Mammary epithelial cell (primary cell): ENCODE measurements at regions not wholly inside any gene's neighbourhood (a gene's known extent, or its start where the extent isn't known, plus 50 kb on each side); places are given as distances from the start of the nearest gene placed in this dataset.

Experiments
- CTCF ChIP-seq, 2 donors: IDR thresholded peaks in 1 of 2; conservative IDR thresholded peaks in 1 of 2; 2 replicates each; pipeline ENCODE4 v1.5.1; 2011 to 2012; ENCODE audit warnings: inconsistent platforms in 2 of 2, low read length in 2 of 2, mild to moderate bottlenecking in 2 of 2, control low read depth in 1 of 2, low read depth in 1 of 2; ENCODE audit not compliant: insufficient read depth in 1 of 2; ENCODE audit errors: extremely low read depth in 1 of 2
- EZH2 ChIP-seq: IDR thresholded peaks from 2 replicates; pipeline ENCODE4 v1.6.1; 2012; ENCODE audit warnings: low read length, inconsistent platforms, borderline replicate concordance

- TF ChIP-seq CTCF (conservative IDR thresholded peaks at IDR 0.05 in 1 of 2, IDR thresholded peaks at IDR 0.05 in 1 of 2; ENCODE audit: extremely low read depth in 1 of 2, insufficient read depth in 1 of 2, low read depth in 1 of 2, low read length in 2 of 2) (no peak), EZH2 (no peak)
These were observed 94.6 kb downstream of the FAS start for GRCh38 chr10:89085153-89085552.
